ENCODE measurements at regions not wholly inside any gene's neighbourhood (a gene's known extent, or its start where the extent isn't known, plus 50 kb on each side); places are given as distances from the start of the nearest gene placed in this dataset.

DNA sequence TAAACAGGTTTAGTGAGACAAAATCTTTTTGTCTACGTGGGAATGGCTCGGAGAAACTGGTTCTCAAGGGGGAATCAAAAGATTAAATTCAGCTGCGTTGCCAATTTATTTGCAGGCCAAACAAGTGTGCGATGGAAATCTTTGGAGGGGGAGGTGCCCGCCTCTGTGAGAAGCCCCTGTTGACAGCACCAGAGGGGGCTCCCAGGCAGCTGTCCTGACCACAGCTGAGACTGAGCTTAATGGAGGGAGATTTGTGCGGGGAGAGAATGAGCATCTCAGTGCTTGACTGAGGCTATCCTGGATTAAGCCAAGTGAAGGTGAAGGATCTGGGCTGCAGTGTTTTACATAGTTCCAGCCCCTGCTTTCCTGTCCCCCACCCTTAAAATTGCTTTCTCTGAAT lies 169.7 kb downstream of the ATG4C start:
- TF ChIP-seq CTCF (conservative IDR thresholded peaks at IDR 0.05 in 1 of 2, IDR thresholded peaks at IDR 0.05 in 1 of 2; ENCODE audit: low read depth in 1 of 2, low read length in 2 of 2) = no peak
- TF ChIP-seq EZH2 (IDR thresholded peaks at IDR 0.05; ENCODE audit: low read length, missing control alignments) = no peak

All from fibroblast of lung (primary cell).